KBM-7 (cell line): ENCODE measurements at regions not wholly inside any gene's neighbourhood (a gene's known extent, or its start where the extent isn't known, plus 50 kb on each side); places are given as distances from the start of the nearest gene placed in this dataset.

Experiments used
- DNase-seq: peaks from one replicate; pipeline ENCODE4 v3.0.0-alpha.2; 2015
- in situ Hi-C: fragments of 300-500 bp; cut with MboI; formaldehyde crosslinking; loops from 2 replicates; pipeline ENCODE4 v1.14.3; 2020; ENCODE audit warnings: low sequenced_read_pairs, low pct_unique_long_range_greater_than_20kb, mixed read lengths

GRCh38 chr1:18001725-18002124 is 105.9 kb upstream of the IGSF21 start:
- in situ Hi-C loops, result no loop called here
- no peak for DNase-seq

GRCh38 chr1:18004278-18004677 is 103.3 kb upstream of the IGSF21 start:
- DNase-seq, result no peak
- in situ Hi-C loops, result no loop called here

- no peak for DNase-seq
These were observed 102.4 kb upstream of the IGSF21 start for GRCh38 chr1:18005238-18005637.

GRCh38 chr1:18007391-18008041 is 100.1 kb upstream of the IGSF21 start:
- no peak for DNase-seq
- in situ Hi-C loops, result no loop called here

More at GRCh38 chr1:18005238-18005637, 102.4 kb upstream of the IGSF21 start:
- in situ Hi-C loops, result no loop called here

GRCh38 chr1:18008081-18008480 is 99.5 kb upstream of the IGSF21 start:
- in situ Hi-C loops, result no loop called here

GRCh38 chr1:18009055-18009454 is 98.5 kb upstream of the IGSF21 start:
- DNase-seq, result no peak
- in situ Hi-C loops, result no loop called here

More at GRCh38 chr1:18008081-18008480, 99.5 kb upstream of the IGSF21 start:
- DNase-seq, result no peak

- DNase-seq, result no peak
- in situ Hi-C loops, result no loop called here
These were observed 98.1 kb upstream of the IGSF21 start for GRCh38 chr1:18009478-18009961.

- DNase-seq, result no peak
- in situ Hi-C loops, result no loop called here
These were observed 97.2 kb upstream of the IGSF21 start for GRCh38 chr1:18010408-18010807.

- in situ Hi-C loops, result no loop called here
- DNase-seq, result no peak
These were observed 96.7 kb upstream of the IGSF21 start for GRCh38 chr1:18010945-18011344.

GRCh38 chr1:18011703-18012102 is 95.9 kb upstream of the IGSF21 start:
- in situ Hi-C loops, result no loop called here
- no peak for DNase-seq

GRCh38 chr1:18012686-18013085 is 94.9 kb upstream of the IGSF21 start:
- in situ Hi-C loops, result no loop called here
- no peak for DNase-seq

- no peak for DNase-seq
- in situ Hi-C loops, result no loop called here
These were observed 94.4 kb upstream of the IGSF21 start for GRCh38 chr1:18013216-18013615.

GRCh38 chr1:18015719-18016118 is 91.9 kb upstream of the IGSF21 start:
- no peak for DNase-seq
- in situ Hi-C loops, result no loop called here

GRCh38 chr1:18018366-18018765 is 89.2 kb upstream of the IGSF21 start:
- in situ Hi-C loops, result no loop called here
- no peak for DNase-seq

GRCh38 chr1:18020021-18020817 is 87.4 kb upstream of the IGSF21 start:
- in situ Hi-C loops, result no loop called here
- no peak for DNase-seq

GRCh38 chr1:18021242-18021641 is 86.4 kb upstream of the IGSF21 start:
- in situ Hi-C loops, result no loop called here
- no peak for DNase-seq

- DNase-seq, result no peak
- in situ Hi-C loops, result no loop called here
These were observed 75.3 kb upstream of the IGSF21 start for GRCh38 chr1:18032172-18032859.

- in situ Hi-C loops, result no loop called here
- DNase-seq, result no peak
These were observed 72.5 kb upstream of the IGSF21 start for GRCh38 chr1:18035145-18035544.

- in situ Hi-C loops, result no loop called here
- DNase-seq, result no peak
These were observed 69.9 kb upstream of the IGSF21 start for GRCh38 chr1:18037651-18038050.

- no peak for DNase-seq
- in situ Hi-C loops, result no loop called here
These were observed 69.5 kb upstream of the IGSF21 start for GRCh38 chr1:18038051-18038450.
